ENCODE measurements at regions not wholly inside any gene's neighbourhood (a gene's known extent, or its start where the extent isn't known, plus 50 kb on each side); places are given as distances from the start of the nearest gene placed in this dataset.

- TF ChIP-seq SP1 (IDR thresholded peaks at IDR 0.05) = no peak
- no peak for TF ChIP-seq SP1 (CRISPR knock-in tag; IDR thresholded peaks at IDR 0.05)
- no peak for TF ChIP-seq CTCF (CRISPR knock-in tag; IDR thresholded peaks at IDR 0.05)
- no peak for TF ChIP-seq HOMEZ (CRISPR knock-in tag; IDR thresholded peaks at IDR 0.05; ENCODE audit: low read depth)
- no peak for TF ChIP-seq MAZ (IDR thresholded peaks at IDR 0.05; ENCODE audit: borderline replicate concordance, low read depth, low read length)
- TF ChIP-seq MAZ (CRISPR knock-in tag; IDR thresholded peaks at IDR 0.05; ENCODE audit: low read depth) = no peak
- TF ChIP-seq ZNF326 (CRISPR knock-in tag; IDR thresholded peaks at IDR 0.05; ENCODE audit: borderline replicate concordance) = no peak
- TF ChIP-seq FOXK2 (IDR thresholded peaks at IDR 0.05) = no peak
- no peak for TF ChIP-seq STAT5B (CRISPR knock-in tag; IDR thresholded peaks at IDR 0.05)
These were observed 751.8 kb downstream of the GALC start for GRCh38 chr14:87241018-87241768.
